Left ventricle myocardium inferior (tissue), 1 donor: ENCODE measurements at regions not wholly inside any gene's neighbourhood (a gene's known extent, or its start where the extent isn't known, plus 50 kb on each side); places are given as distances from the start of the nearest gene placed in this dataset.

ENCODE experiments used
- DNase-seq: peaks from one replicate; pipeline ENCODE4 v3.0.0-alpha.2; 2020
- H3K27ac ChIP-seq: fragments of 200-600 bp; replicated peaks from 2 replicates; pipeline ENCODE4 v1.8.0; 2021
- H3K27me3 ChIP-seq: fragments of 200-600 bp; 2 replicates; pipeline ENCODE4 v1.8.0; 2021; ENCODE audit warnings: low read depth
- H3K36me3 ChIP-seq: fragments of 200-600 bp; 2 replicates; pipeline ENCODE4 v1.8.0; 2021
- H3K4me1 ChIP-seq: fragments of 200-600 bp; 2 replicates; pipeline ENCODE4 v1.8.0; 2021
- H3K4me3 ChIP-seq: fragments of 200-600 bp; 2 replicates; pipeline ENCODE4 v1.8.0; 2021; ENCODE audit warnings: mild to moderate bottlenecking, moderate library complexity
- H3K9me3 ChIP-seq: fragments of 200-600 bp; replicated peaks from 2 replicates; pipeline ENCODE4 v1.8.0; 2021
- intact Hi-C: fragments of 100-400 bp; cut with micrococcal nuclease; formaldehyde crosslinking; loops from one replicate; pipeline ENCODE4 v1.11.0; 2022
- TF ChIP-seq, protein P1 (sequence below): fragments of 200-600 bp; IDR thresholded peaks from 2 replicates; pipeline ENCODE4 v1.8.0; 2021; ENCODE audit warnings: antibody characterized with exemption, mild to moderate bottlenecking, borderline replicate concordance
- donor health status: DM: no; HTN: yes; CAD: no; lungs with severe emphysema.

DNA sequence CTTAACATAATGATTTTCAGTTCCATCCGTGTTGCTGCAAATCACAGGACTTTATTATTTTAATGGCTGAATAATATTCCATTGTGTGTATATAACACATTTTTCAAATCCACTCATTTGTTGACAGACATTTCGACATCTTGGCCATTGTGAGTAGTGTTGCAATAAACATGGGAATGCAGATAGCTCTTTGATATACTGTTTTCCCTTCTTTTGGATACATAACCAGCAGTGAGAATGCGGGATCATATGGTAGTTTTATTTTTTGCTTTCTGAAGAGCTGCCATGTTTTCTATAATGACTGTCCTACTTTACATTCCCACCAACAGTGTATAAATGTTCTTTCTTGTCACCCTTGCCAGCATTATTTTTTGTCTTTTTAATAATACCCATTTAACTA is 420.3 kb upstream of the CHAC2 start:
- TF ChIP-seq, protein P1, sequence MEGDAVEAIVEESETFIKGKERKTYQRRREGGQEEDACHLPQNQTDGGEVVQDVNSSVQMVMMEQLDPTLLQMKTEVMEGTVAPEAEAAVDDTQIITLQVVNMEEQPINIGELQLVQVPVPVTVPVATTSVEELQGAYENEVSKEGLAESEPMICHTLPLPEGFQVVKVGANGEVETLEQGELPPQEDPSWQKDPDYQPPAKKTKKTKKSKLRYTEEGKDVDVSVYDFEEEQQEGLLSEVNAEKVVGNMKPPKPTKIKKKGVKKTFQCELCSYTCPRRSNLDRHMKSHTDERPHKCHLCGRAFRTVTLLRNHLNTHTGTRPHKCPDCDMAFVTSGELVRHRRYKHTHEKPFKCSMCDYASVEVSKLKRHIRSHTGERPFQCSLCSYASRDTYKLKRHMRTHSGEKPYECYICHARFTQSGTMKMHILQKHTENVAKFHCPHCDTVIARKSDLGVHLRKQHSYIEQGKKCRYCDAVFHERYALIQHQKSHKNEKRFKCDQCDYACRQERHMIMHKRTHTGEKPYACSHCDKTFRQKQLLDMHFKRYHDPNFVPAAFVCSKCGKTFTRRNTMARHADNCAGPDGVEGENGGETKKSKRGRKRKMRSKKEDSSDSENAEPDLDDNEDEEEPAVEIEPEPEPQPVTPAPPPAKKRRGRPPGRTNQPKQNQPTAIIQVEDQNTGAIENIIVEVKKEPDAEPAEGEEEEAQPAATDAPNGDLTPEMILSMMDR: no peak
- DNase-seq: no peak
- Histone ChIP-seq H3K9me3 (no peaks in the 10 kb centered on the region), H3K36me3 (no peaks in the 10 kb centered on the region), H3K4me3 (no peak overlapping the region), H3K4me1 (no peaks in the 10 kb centered on the region), H3K27ac (no peak overlapping the region), H3K27me3 (no peaks in the 10 kb centered on the region)
- intact Hi-C loops: no loop called here

DNA sequence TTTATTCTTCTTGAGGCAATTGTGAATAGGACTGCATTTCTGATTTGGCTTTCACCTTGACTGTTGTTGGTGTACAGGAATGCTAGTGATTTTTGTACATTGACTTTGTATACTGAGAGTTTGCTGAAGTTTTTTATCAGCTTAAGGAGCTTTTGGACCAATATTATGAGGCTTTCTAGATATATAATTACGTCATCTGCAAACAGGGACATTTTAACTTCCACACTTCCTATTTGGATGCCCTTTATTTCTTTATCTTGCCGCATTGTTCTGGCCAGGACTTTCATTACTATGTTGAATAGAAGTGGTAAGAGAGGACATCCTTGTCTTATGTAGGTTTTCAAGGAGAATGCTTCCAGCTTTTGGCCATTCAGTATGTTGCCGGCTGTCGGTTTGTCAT is 425.4 kb upstream of the CHAC2 start:
- TF ChIP-seq, protein P1: no peak
- H3K4me3 ChIP-seq: no peak overlapping the region
- DNase-seq: no peak
- H3K27ac ChIP-seq: no peak overlapping the region
- H3K4me1 ChIP-seq: no peaks in the 10 kb centered on the region
- no peaks in the 10 kb centered on the region for H3K27me3 ChIP-seq
- H3K9me3 ChIP-seq: no peaks in the 10 kb centered on the region
- intact Hi-C loops: no loop called here
- H3K36me3 ChIP-seq: no peaks in the 10 kb centered on the region

DNA sequence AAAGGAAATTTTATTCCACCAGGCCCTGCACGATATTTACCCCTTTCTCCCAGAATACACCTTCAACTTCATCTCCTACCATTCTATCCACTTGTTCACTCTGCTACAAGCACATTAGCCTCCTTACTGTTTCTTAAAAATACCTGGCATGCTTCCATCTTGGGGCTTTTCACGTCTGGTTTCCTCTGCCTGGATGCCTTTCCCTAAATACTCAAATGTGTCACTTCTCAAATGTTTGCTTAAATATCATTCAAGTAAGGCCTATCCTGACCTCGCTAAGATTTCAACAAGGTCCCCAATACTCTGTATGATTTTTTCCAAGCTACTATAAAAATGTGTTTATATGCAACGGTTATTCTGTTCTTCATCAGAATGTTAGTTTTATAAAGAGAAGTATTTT is 433.0 kb upstream of the CHAC2 start:
- Histone ChIP-seq H3K27me3 (no peaks in the 10 kb centered on the region), H3K36me3 (no peaks in the 10 kb centered on the region), H3K9me3 (no peaks in the 10 kb centered on the region), H3K4me3 (no peak overlapping the region), H3K4me1 (no peaks in the 10 kb centered on the region), H3K27ac (no peak overlapping the region)
- TF ChIP-seq, protein P1: no peak
- intact Hi-C loops: no loop called here
- no peak for DNase-seq

DNA sequence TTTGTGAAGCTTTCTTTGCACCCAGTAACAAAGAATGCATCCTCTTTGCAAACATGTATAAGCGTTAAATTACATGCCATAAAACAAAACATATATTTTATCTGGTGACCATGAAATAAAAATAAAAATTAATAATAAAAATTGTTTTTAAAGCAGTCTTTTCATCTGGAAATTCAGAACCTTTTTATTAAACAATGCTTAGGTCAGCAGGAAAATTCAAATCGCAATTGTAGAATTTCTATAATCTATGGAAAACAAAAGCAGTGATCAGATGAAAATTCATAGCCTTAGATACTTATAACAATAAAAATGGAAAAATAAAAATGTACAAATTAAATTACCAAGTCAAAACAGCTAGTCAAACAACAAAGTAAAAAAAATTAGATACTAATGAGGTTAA is 435.9 kb upstream of the CHAC2 start:
- intact Hi-C loops: no loop called here
- H3K4me3 ChIP-seq: no peak overlapping the region
- no peaks in the 10 kb centered on the region for H3K9me3 ChIP-seq
- DNase-seq: no peak
- H3K4me1 ChIP-seq: no peaks in the 10 kb centered on the region
- H3K36me3 ChIP-seq: no peaks in the 10 kb centered on the region
- TF ChIP-seq, protein P1: no peak
- no peaks in the 10 kb centered on the region for H3K27me3 ChIP-seq
- H3K27ac ChIP-seq: no peak overlapping the region

DNA sequence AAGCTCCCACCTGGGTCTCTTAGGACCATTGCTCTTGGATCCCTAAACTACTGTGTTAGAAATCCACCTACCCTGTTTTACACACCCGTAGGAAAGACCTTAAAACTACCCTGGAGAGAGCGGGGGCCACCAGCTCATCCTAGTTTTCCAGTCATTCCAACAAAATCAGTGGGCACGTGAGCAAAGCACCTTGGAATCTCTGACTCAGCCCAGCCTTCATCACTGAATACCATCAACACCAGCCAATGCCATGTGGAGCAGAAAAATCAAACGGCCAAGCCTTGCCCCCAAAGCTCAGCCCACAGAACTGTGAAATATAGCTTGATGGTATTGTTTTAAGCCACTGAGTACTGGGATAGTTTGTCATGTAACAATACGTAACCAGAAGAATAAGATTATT is 449.7 kb upstream of the CHAC2 start:
- no peaks in the 10 kb centered on the region for H3K4me1 ChIP-seq
- H3K4me3 ChIP-seq: no peak overlapping the region
- TF ChIP-seq, protein P1: no peak
- DNase-seq: no peak
- intact Hi-C loops: no loop called here
- H3K27me3 ChIP-seq: no peaks in the 10 kb centered on the region
- no peaks in the 10 kb centered on the region for H3K9me3 ChIP-seq
- H3K36me3 ChIP-seq: no peaks in the 10 kb centered on the region
- H3K27ac ChIP-seq: no peak overlapping the region

DNA sequence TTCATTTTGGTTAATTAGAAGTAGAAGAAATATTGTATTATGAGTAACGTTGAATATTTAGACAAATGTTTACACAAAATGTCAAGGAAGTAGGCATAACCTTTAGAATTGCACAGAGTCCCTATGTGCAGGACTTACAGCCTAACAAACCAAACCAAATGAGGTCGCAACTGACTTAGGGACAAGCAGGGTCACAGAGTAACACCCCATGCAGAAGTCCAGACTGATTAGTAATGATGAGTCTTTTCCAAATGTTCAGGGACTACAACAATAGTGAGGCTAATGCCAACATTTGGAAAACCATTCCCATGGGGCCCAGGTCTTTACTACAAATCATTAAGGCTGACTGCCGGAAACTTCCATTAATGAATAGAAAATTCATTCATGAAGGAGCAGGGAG is 452.5 kb upstream of the CHAC2 start:
- H3K27me3 ChIP-seq: no peaks in the 10 kb centered on the region
- TF ChIP-seq, protein P1: no peak
- H3K27ac ChIP-seq: no peak overlapping the region
- H3K36me3 ChIP-seq: no peaks in the 10 kb centered on the region
- intact Hi-C loops: no loop called here
- H3K4me1 ChIP-seq: no peaks in the 10 kb centered on the region
- H3K4me3 ChIP-seq: no peak overlapping the region
- H3K9me3 ChIP-seq: no peaks in the 10 kb centered on the region
- no peak for DNase-seq
